GM12878 (cell line): ENCODE measurements at regions not wholly inside any gene's neighbourhood (a gene's known extent, or its start where the extent isn't known, plus 50 kb on each side); places are given as distances from the start of the nearest gene placed in this dataset.

Experiments used
- ATF2 ChIP-seq: IDR thresholded peaks from 2 replicates; pipeline ENCODE4 v1.6.1; 2012; ENCODE audit warnings: low read length, inconsistent platforms
- BMI1 ChIP-seq: fragments of 450-650 bp; IDR thresholded peaks from 2 replicates; pipeline ENCODE4 v1.6.1; 2016; ENCODE audit warnings: mild to moderate bottlenecking, moderate library complexity, borderline replicate concordance
- CHD2 ChIP-seq: IDR thresholded peaks from 2 replicates; pipeline ENCODE4 v1.6.1; 2011; ENCODE audit warnings: low read depth, low read length, improper control_type of control experiment, borderline replicate concordance
- FOXM1 ChIP-seq: IDR thresholded peaks from 2 replicates; pipeline ENCODE4 v1.6.1; 2012; ENCODE audit warnings: low read depth, mild to moderate bottlenecking, inconsistent platforms, low read length, moderate library complexity
- HCFC1 ChIP-seq: fragments of 150-350 bp; IDR thresholded peaks from 2 replicates; pipeline ENCODE4 v1.6.1; 2014; ENCODE audit warnings: low read length
- IKZF2 ChIP-seq, 2 experiments: fragments of 450-650 bp; IDR thresholded peaks; 2 replicates each; pipeline ENCODE4 v1.6.1; 2017; ENCODE audit warnings: mild to moderate bottlenecking in 2 of 2, moderate library complexity in 2 of 2
- IRF3 ChIP-seq: fragments of 450-650 bp; IDR thresholded peaks from 2 replicates; pipeline ENCODE4 v1.6.1; 2014; ENCODE audit warnings: mild to moderate bottlenecking
- MEF2A ChIP-seq: IDR thresholded peaks from 2 replicates; pipeline ENCODE4 v1.6.1; 2011; ENCODE audit warnings: low read depth, mild to moderate bottlenecking, low read length, moderate library complexity; ENCODE audit not compliant: insufficient read depth
- NRF1 ChIP-seq: conservative IDR thresholded peaks from 2 replicates; pipeline ENCODE4 v1.6.1; 2011; ENCODE audit warnings: mild to moderate bottlenecking, low read depth, low read length, improper control_type of control experiment
- REST ChIP-seq: IDR thresholded peaks from 2 replicates; pipeline ENCODE4 v1.6.1; 2012; ENCODE audit warnings: mild to moderate bottlenecking, low read depth, low read length
- SPI1 ChIP-seq: IDR thresholded peaks from 2 replicates; pipeline ENCODE4 v1.6.1; 2011; ENCODE audit warnings: low read depth, mild to moderate bottlenecking, low read length, moderate library complexity, borderline replicate concordance; ENCODE audit not compliant: insufficient read depth
- USF1 ChIP-seq: IDR thresholded peaks from 2 replicates; pipeline ENCODE4 v1.6.1; 2011; ENCODE audit warnings: borderline replicate concordance, low read depth, mild to moderate bottlenecking, moderate library complexity, mixed read lengths, low read length; ENCODE audit not compliant: insufficient read depth; ENCODE audit errors: extremely low read length
- ZNF622 ChIP-seq: fragments of 450-650 bp; IDR thresholded peaks from 2 replicates; pipeline ENCODE4 v1.6.1; 2017; ENCODE audit warnings: mild to moderate bottlenecking, inconsistent platforms

- TF ChIP-seq SPI1 (no peak), USF1 (no peak), FOXM1 (no peak), IRF3 (no peak), ATF2 (no peak), MEF2A (no peak), CHD2 (no peak), NRF1 (no peak), REST (no peak), HCFC1 (no peak), ZNF622 (no peak), BMI1 (no peak), IKZF2 (IDR thresholded peaks at IDR 0.05) (no peak)
Measured at GRCh38 chrX:38877366-38877765, 76.1 kb downstream of the MID1IP1 start (continued).
